ENCODE measurements at regions not wholly inside any gene's neighbourhood (a gene's known extent, or its start where the extent isn't known, plus 50 kb on each side); places are given as distances from the start of the nearest gene placed in this dataset.
"Not testable (repeated sequence)": the region's sequence is repeated elsewhere in the genome, so short reads cannot be mapped to it uniquely, and the experiment has no call there.

DNA sequence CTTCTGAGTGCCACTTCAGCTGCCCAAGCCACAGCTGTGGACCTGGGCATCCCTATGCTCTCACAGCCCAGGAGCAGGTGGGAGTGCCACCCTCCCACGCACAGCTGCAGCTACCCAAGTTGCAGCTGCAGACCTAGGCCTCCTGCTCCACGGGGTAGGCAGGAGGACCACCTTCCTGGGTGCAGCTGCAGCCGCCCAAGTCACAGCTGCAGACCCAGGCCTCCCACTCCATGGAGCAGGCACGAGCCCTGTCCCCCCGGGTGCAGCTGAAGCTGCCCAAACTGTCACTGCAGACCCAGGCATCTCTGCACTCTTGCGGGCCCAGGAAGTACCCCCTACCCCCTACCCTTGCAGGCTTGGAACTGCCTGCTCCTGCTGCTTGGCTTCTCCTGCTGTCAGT lies 260.2 kb downstream of the XPNPEP1 start:
- intact Hi-C loops (cut with DNase I), result no loop called here
- Histone ChIP-seq H3K36me3 (ENCODE audit: control insufficient read depth in 2 of 3, insufficient read depth in 3 of 3, low read length in 3 of 3) (no peaks in the 10 kb centered on the region), H3K27me3 (ENCODE audit: control insufficient read depth, insufficient read depth, low read length) (no peaks in the 10 kb centered on the region), H3K27ac (ENCODE audit: low read depth in 2 of 2, low read length in 2 of 2) (no peak overlapping the region), H3K4me1 (ENCODE audit: control insufficient read depth in 2 of 3, insufficient read depth in 2 of 3, low read depth in 1 of 3, low read length in 3 of 3) (no peaks in the 10 kb centered on the region), H3K9me3 (ENCODE audit: control insufficient read depth in 2 of 3, insufficient read depth in 1 of 3, low read length in 3 of 3) (no peaks in the 10 kb centered on the region), H3K9ac (ENCODE audit: low read length in 3 of 3) (no peak overlapping the region), H3K4me3 (ENCODE audit: low read length in 3 of 3) (no peak overlapping the region)
- DNase-seq, result no peak
- no peak for TF ChIP-seq CTCF (IDR thresholded peaks at IDR 0.05; ENCODE audit: borderline replicate concordance, extremely low read depth, insufficient read depth)
- FAIRE-seq, result no peak

DNA sequence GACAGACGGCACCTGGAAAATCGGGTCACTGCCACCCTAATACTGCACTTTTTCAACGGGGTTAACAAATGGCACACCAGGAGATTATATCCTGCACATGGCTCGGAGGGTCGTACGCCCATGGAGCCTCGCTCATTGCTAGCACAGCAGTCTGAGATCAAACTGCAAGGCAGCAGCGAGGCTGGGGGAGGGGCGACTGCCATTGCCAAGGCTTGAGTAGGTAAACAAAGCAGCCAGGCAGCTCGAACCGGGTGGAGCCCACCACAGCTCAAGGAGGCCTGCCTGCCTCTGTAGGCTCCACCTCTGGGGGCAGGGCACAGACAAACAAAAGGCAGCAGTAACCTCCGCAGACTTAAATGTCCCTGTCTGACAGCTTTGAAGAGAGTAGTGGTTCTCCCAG lies 270.7 kb downstream of the XPNPEP1 start:
- H3K9ac ChIP-seq (ENCODE audit: low read length in 3 of 3); H3K4me3 ChIP-seq (ENCODE audit: low read length in 3 of 3); intact Hi-C loops (cut with DNase I); FAIRE-seq; H3K4me1 ChIP-seq (ENCODE audit: control insufficient read depth in 2 of 3, insufficient read depth in 2 of 3, low read depth in 1 of 3, low read length in 3 of 3); H3K27ac ChIP-seq (ENCODE audit: low read depth in 2 of 2, low read length in 2 of 2); H3K9me3 ChIP-seq (ENCODE audit: control insufficient read depth in 2 of 3, insufficient read depth in 1 of 3, low read length in 3 of 3); H3K36me3 ChIP-seq (ENCODE audit: control insufficient read depth in 2 of 3, insufficient read depth in 3 of 3, low read length in 3 of 3); DNase-seq; H3K27me3 ChIP-seq (ENCODE audit: control insufficient read depth, insufficient read depth, low read length): not testable (repeated sequence)

- intact Hi-C loops (cut with DNase I), result no loop called here
- no peak overlapping the region for H3K4me3 ChIP-seq (ENCODE audit: low read length in 3 of 3)
- no peak overlapping the region for H3K27ac ChIP-seq (ENCODE audit: low read depth in 2 of 2, low read length in 2 of 2)
- FAIRE-seq, result no peak
- TF ChIP-seq CTCF (IDR thresholded peaks at IDR 0.05; ENCODE audit: borderline replicate concordance, extremely low read depth, insufficient read depth), result no peak
- no peak overlapping the region for H3K9ac ChIP-seq (ENCODE audit: low read length in 3 of 3)
- H3K4me1 ChIP-seq (ENCODE audit: control insufficient read depth in 2 of 3, insufficient read depth in 2 of 3, low read depth in 1 of 3, low read length in 3 of 3), result no peaks in the 10 kb centered on the region
- DNase-seq, result no peak
- H3K9me3 ChIP-seq (ENCODE audit: control insufficient read depth in 2 of 3, insufficient read depth in 1 of 3, low read length in 3 of 3), result no peaks in the 10 kb centered on the region
- no peaks in the 10 kb centered on the region for H3K36me3 ChIP-seq (ENCODE audit: control insufficient read depth in 2 of 3, insufficient read depth in 3 of 3, low read length in 3 of 3)
- H3K27me3 ChIP-seq (ENCODE audit: control insufficient read depth, insufficient read depth, low read length), result no peaks in the 10 kb centered on the region
Measured at GRCh38 chr10:109650228-109650627, 273.1 kb downstream of the XPNPEP1 start.

DNA sequence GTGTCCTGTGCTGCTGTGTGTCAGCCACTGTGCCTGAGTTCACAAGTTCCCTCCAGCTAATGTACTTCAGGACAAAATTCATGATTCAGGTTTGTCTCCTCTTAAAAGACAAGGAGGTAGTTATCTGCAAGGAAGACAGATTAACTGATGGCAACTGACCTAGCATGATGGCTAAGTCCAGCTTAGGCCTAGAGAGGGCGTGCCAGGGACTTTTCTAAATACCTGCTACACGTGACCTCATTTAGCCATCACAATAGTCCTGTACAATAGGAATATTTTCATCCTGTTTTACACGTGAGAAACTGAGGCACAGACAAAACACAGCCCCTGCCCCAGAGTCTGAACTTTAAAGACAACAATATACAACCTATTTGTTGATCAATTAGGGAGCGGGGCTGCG lies 275.7 kb downstream of the XPNPEP1 start:
- TF ChIP-seq CTCF (IDR thresholded peaks at IDR 0.05; ENCODE audit: borderline replicate concordance, extremely low read depth, insufficient read depth), result no peak
- H3K27me3 ChIP-seq (ENCODE audit: control insufficient read depth, insufficient read depth, low read length), result no peaks in the 10 kb centered on the region
- H3K36me3 ChIP-seq (ENCODE audit: control insufficient read depth in 2 of 3, insufficient read depth in 3 of 3, low read length in 3 of 3), result no peaks in the 10 kb centered on the region
- no peaks in the 10 kb centered on the region for H3K9me3 ChIP-seq (ENCODE audit: control insufficient read depth in 2 of 3, insufficient read depth in 1 of 3, low read length in 3 of 3)
- H3K9ac ChIP-seq (ENCODE audit: low read length in 3 of 3), result no peak overlapping the region
- H3K27ac ChIP-seq (ENCODE audit: low read depth in 2 of 2, low read length in 2 of 2), result no peak overlapping the region
- no peaks in the 10 kb centered on the region for H3K4me1 ChIP-seq (ENCODE audit: control insufficient read depth in 2 of 3, insufficient read depth in 2 of 3, low read depth in 1 of 3, low read length in 3 of 3)
- intact Hi-C loops (cut with DNase I), result no loop called here
- no peak for FAIRE-seq
- H3K4me3 ChIP-seq (ENCODE audit: low read length in 3 of 3), result no peak overlapping the region
- no peak for DNase-seq

Measured in kidney (tissue), 13 donors.